Hypothalamus (tissue), 51 donors: ENCODE measurements at regions not wholly inside any gene's neighbourhood (a gene's known extent, or its start where the extent isn't known, plus 50 kb on each side); places are given as distances from the start of the nearest gene placed in this dataset.

Experiments
- DNase-seq, 51 donors: peaks; one replicate each; lab custom pipeline; 2025; lab: John Stamatoyannopoulos, UW

GRCh38 chr5:18091142-18091541 lies 456.9 kb downstream of the TAF11L14 start:
- DNase-seq, result no peak

- no peak for DNase-seq
Observed at GRCh38 chr5:18091758-18092157, 457.5 kb downstream of the TAF11L14 start.

- no peak for DNase-seq
Observed at GRCh38 chr5:18095061-18095460, 460.8 kb downstream of the TAF11L14 start.

GRCh38 chr5:18097817-18098216 lies 463.6 kb downstream of the TAF11L14 start:
- DNase-seq, result no peak

- no peak for DNase-seq
Observed at GRCh38 chr5:18098691-18099090, 464.4 kb downstream of the TAF11L14 start.

DNA sequence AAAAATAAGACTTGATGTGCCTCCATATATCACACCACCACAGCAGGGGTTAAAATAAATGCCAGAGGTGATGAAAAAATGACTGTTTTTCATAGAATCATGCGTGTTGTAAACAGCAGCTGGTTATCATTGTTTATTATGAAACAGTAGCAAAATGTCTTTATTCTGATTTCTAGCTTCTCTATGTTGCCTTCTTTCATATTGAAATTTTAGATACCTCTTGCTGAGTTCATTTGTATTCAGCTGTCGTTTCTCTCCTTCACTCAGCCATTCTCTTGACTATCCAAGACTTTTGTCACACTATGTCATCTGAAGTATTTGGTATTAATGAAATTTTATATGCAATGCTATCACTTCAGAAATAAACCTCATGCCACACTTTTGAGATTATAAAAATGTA lies 465.0 kb downstream of the TAF11L14 start:
- DNase-seq, result no peak

DNA sequence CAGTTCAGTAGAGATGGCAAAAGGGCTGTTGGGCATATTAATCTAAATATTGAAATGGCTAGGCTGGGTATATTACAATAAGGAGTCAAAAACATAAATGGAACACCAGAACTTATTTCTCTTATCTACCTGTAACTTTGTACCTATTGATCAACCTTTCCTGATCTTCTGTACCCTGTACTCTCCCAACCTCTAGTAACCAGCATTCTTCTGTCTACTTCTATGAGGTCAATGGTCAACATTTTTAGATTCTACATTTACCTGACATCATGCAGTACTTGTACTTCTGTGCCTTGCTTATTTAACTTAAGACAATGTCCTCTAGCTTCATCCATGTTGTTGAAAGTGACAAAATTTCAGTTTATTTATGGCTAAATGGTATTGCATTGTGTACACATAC lies 467.3 kb downstream of the TAF11L14 start:
- no peak for DNase-seq

- DNase-seq, result no peak
Observed at GRCh38 chr5:18102733-18103132, 468.5 kb downstream of the TAF11L14 start.

GRCh38 chr5:18105449-18105848 lies 471.2 kb downstream of the TAF11L14 start:
- DNase-seq, result no peak

GRCh38 chr5:18111906-18112465 lies 477.7 kb downstream of the TAF11L14 start:
- DNase-seq, result no peak

GRCh38 chr5:18113721-18114120 lies 479.5 kb downstream of the TAF11L14 start:
- DNase-seq, result peak in 3 of 51 donors; percentile 0 to 3 (median 1)

GRCh38 chr5:18114151-18114757 lies 480.0 kb downstream of the TAF11L14 start:
- no peak for DNase-seq

- DNase-seq, result no peak
Observed at GRCh38 chr5:18117968-18118367, 483.7 kb downstream of the TAF11L14 start.

GRCh38 chr5:18119156-18119785 lies 485.0 kb downstream of the TAF11L14 start:
- no peak for DNase-seq

- no peak for DNase-seq
Observed at GRCh38 chr5:18141222-18141621, 507.0 kb downstream of the TAF11L14 start.

DNA sequence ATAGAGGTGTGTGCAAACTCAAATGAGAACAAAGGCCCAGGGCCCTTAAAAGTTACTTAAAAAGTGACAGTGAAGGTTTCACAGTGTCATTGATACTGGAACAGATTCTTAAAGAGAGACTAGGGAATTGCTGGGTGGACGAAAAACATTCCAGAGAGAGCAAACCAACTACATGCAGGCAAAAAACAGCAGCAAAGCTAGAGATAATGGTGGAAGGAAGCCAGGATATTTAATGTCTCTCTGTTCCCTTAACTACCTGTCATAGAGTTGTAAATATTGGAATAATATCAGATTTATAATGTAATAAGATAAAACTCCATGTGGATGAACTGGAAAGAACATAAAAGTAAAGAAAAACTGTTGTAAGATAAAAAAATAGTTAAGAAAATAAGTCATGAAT lies 508.6 kb downstream of the TAF11L14 start:
- no peak for DNase-seq

GRCh38 chr5:18152671-18153070 lies 518.4 kb downstream of the TAF11L14 start:
- DNase-seq, result no peak

DNA sequence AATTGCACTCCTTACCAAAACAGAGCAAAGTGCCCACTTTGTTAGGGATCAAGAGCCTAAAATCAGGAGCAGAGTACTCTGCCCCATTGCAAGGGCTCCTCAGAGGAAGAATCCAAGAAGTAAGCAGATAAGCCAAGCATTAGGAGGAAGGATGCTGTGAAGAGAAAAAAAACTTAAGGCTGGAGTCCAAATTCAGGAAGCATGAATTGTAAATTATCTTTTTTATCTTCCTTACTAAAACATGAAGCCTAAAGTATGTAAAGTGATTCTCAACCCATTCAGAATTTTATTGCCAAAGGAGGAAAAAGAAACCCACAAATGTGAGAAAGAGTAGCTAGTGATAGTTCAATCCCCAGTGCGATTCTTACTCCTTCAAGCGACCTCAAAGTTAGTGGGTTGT lies 523.9 kb downstream of the TAF11L14 start:
- no peak for DNase-seq

GRCh38 chr5:18159331-18159730 lies 525.1 kb downstream of the TAF11L14 start:
- DNase-seq, result no peak

- no peak for DNase-seq
Observed at GRCh38 chr5:18171684-18172083, 537.4 kb downstream of the TAF11L14 start.

GRCh38 chr5:18179579-18179978 lies 545.3 kb downstream of the TAF11L14 start:
- no peak for DNase-seq

DNA sequence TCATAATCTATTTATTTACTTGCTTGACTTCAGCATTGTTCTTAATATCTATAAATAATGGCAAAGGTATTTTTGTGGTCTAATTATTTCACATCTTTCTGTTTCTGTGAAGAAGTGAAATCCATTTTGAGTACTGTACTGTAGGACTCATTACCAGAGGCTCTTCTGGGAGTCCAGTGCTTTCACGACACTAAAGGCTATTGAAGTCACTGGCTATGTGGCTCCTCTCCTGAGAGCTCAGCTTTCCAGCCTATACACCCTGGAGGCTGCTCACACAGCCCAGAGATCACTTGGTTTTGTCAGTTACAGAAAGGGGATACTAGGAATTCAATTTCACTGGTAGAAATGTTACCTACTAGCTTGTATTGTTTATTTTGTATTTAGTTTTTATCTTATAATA lies 547.3 kb downstream of the TAF11L14 start:
- DNase-seq, result no peak
